ENCODE measurements at regions not wholly inside any gene's neighbourhood (a gene's known extent, or its start where the extent isn't known, plus 50 kb on each side); places are given as distances from the start of the nearest gene placed in this dataset.

DNA sequence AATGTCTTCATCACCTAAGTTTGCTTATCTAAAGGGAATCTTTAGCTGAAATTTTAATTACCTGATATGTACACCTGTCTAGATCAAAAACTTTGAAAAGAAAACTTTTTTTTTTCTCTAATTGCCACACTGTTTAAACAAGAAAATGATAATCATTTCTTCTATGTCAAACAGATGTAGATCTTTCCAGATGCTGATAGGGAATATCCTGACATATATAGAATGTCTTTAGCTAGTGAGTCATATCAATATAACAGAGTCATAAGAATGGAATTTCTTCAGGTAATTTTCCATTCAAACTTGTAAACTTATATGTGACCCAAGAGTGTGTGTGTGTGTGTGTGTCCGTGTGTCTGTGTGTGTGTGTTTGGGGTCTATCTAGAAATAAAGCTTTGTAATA lies 271.9 kb downstream of the GPM6A start:
- DNase-seq (ENCODE audit: low read depth), result no peak

- no peak for DNase-seq (ENCODE audit: low read depth)
Measured at GRCh38 chr4:175540732-175541131, 271.3 kb downstream of the GPM6A start.

GRCh38 chr4:175542786-175543185 lies 269.3 kb downstream of the GPM6A start:
- peak; percentile 28 for DNase-seq (ENCODE audit: low read depth)

- no peak for DNase-seq (ENCODE audit: low read depth)
Measured at GRCh38 chr4:175559126-175559525, 252.9 kb downstream of the GPM6A start.

GRCh38 chr4:175559526-175559925 lies 252.5 kb downstream of the GPM6A start:
- no peak for DNase-seq (ENCODE audit: low read depth)

- DNase-seq (ENCODE audit: low read depth), result peak; percentile 56
Measured at GRCh38 chr4:175560604-175561003, 251.5 kb downstream of the GPM6A start.

DNA sequence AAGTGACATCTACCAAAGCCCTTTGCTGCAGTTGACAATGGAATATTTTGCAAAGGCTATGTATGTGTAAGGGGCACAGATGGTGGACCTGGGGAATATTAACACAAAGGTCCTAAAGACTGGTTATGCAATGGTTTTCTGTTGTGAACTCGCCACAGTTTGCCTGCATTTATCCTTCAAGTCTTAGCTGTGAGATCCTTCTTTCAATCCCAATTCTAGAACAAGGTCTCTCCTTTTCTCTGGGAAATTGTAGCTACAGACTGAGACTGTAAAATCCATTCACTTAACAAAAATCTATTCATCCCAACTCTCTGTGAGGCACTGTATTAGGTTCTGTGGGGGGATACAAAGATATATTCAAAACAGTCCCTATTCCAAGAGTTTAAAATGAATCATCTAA lies 250.4 kb downstream of the GPM6A start:
- DNase-seq (ENCODE audit: low read depth), result no peak

DNA sequence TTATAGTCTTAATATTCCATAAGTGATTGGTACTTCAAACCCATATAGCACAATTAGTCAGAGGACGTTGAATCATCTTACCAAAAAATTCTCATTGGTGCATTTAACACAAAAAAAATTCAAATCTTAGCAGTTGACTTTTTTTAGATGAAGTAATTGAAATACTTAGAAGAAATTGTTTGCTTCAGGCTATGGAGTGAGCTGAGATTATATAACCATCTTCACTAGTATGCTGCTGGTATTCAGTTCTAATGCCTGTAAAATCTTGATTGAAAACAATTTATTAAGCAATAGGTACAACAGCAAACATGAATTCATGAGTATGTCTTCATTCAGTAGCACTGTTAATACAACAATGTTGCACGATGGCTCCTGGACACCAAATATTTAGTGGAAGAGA lies 250.0 kb downstream of the GPM6A start:
- DNase-seq (ENCODE audit: low read depth), result no peak

GRCh38 chr4:175562542-175562941 lies 249.5 kb downstream of the GPM6A start:
- no peak for DNase-seq (ENCODE audit: low read depth)
